Activated CD4-positive, alpha-beta T cell treated with anti-CD3 and anti-CD28 coated beads for 36 hours (primary cell): ENCODE measurements at regions not wholly inside any gene's neighbourhood (a gene's known extent, or its start where the extent isn't known, plus 50 kb on each side); places are given as distances from the start of the nearest gene placed in this dataset.

Experiments
- ATAC-seq: fragments of 200-7000 bp; cut with Tn5 transposase; one replicate; pipeline ENCODE4 v1.10.0; 2021; ENCODE audit warnings: mild to moderate bottlenecking, moderate library complexity
- CTCF ChIA-PET: fragments of 350-600 bp; sonication (Branson Sonifier 250); formaldehyde crosslinking; loops from one replicate; lab custom pipeline; 2021; ENCODE audit warnings: antibody characterized with exemption; lab: Charles Lee
- POLR2A ChIA-PET: fragments of 350-600 bp; sonication (Branson Sonifier 250); formaldehyde crosslinking; loops from one replicate; lab custom pipeline; 2021; ENCODE audit warnings: antibody characterized with exemption, inconsistent platforms; lab: Charles Lee
- DNase-seq: peaks from one replicate; pipeline ENCODE4 v3.0.0-alpha.2; 2020
- H3K27ac Mint-ChIP-seq: one replicate; pipeline ENCODE4 v1.8.0; 2021; ENCODE audit warnings: mixed read lengths
- H3K27me3 Mint-ChIP-seq: one replicate; pipeline ENCODE4 v1.8.0; 2021; ENCODE audit warnings: mixed read lengths
- H3K36me3 Mint-ChIP-seq: one replicate; pipeline ENCODE4 v1.8.0; 2021; ENCODE audit warnings: low read depth, mixed read lengths
- H3K4me1 Mint-ChIP-seq: one replicate; pipeline ENCODE4 v1.8.0; 2021; ENCODE audit warnings: mixed read lengths
- H3K4me3 Mint-ChIP-seq: one replicate; pipeline ENCODE4 v1.8.0; 2021; ENCODE audit warnings: mild to moderate bottlenecking, moderate library complexity, mixed read lengths
- H3K9me3 Mint-ChIP-seq: one replicate; pipeline ENCODE4 v1.8.0; 2021; ENCODE audit warnings: low read depth, mixed read lengths
- intact Hi-C, 2 experiments: fragments of 100-400 bp; cut with DNase I in 1 of 2; cut with micrococcal nuclease in 1 of 2; formaldehyde crosslinking; loops; one replicate each; pipeline versions ENCODE4 v1.14.2 to v1.15.1; 2022 to 2024; cut with DNase I, micrococcal nuclease

GRCh38 chr2:20557226-20557625 is 93.7 kb downstream of the HS1BP3 start:
- CTCF ChIA-PET, result interaction anchor here (0.5 to 0.7 kb wide), 2 partner anchors 104 to 180 kb away, joined by 3 to 4 read pairs; no protein-coding TSS in a partner anchor
- Mint-ChIP-seq H3K9me3 (no peaks in the 10 kb centered on the region), H3K27me3 (peaks cover 2% of the 10 kb centered on the region), H3K36me3 (no peaks in the 10 kb centered on the region), H3K4me3 (no peak overlapping the region), H3K27ac (no peak overlapping the region), H3K4me1 (no peaks in the 10 kb centered on the region)
- DNase-seq (no peak), ATAC-seq (no peak)
- intact Hi-C loops, result no loop called here
- POLR2A ChIA-PET, result no interaction called here

- no peaks in the 10 kb centered on the region for H3K36me3 Mint-ChIP-seq
- DNase-seq (no peak), ATAC-seq (no peak)
- intact Hi-C loops, result no loop called here
- H3K4me1 Mint-ChIP-seq, result no peaks in the 10 kb centered on the region
- H3K9me3 Mint-ChIP-seq, result no peaks in the 10 kb centered on the region
- no peak overlapping the region for H3K27ac Mint-ChIP-seq
- H3K27me3 Mint-ChIP-seq, result peaks cover 2% of the 10 kb centered on the region
- H3K4me3 Mint-ChIP-seq, result no peak overlapping the region
- ChIA-PET POLR2A (no interaction called here), CTCF (interaction anchor here (0.5 to 0.7 kb wide), 2 partner anchors 105 to 180 kb away, joined by 3 to 4 read pairs; no protein-coding TSS in a partner anchor)
Observed at GRCh38 chr2:20557635-20558034, 93.3 kb downstream of the HS1BP3 start.

GRCh38 chr2:20558391-20559150 is 92.3 kb downstream of the HS1BP3 start:
- no peak overlapping the region for H3K4me3 Mint-ChIP-seq

GRCh38 chr2:20559277-20559676 is 91.6 kb downstream of the HS1BP3 start:
- DNase-seq (no peak), ATAC-seq (no peak)
- intact Hi-C loops, result no loop called here
- no peak overlapping the region for H3K27ac Mint-ChIP-seq
- H3K27me3 Mint-ChIP-seq, result peaks cover 2% of the 10 kb centered on the region
- H3K4me3 Mint-ChIP-seq, result no peak overlapping the region
- no peaks in the 10 kb centered on the region for H3K36me3 Mint-ChIP-seq
- ChIA-PET CTCF (interaction anchor here (0.6 kb wide), 1 partner anchor 604 kb away, joined by 7 read pairs; no protein-coding TSS in a partner anchor), POLR2A (no interaction called here)
- no peaks in the 10 kb centered on the region for H3K4me1 Mint-ChIP-seq
- H3K9me3 Mint-ChIP-seq, result no peaks in the 10 kb centered on the region

More at GRCh38 chr2:20558391-20559150, 92.3 kb downstream of the HS1BP3 start:
- no peaks in the 10 kb centered on the region for H3K36me3 Mint-ChIP-seq
- intact Hi-C loops, result no loop called here
- no peaks in the 10 kb centered on the region for H3K9me3 Mint-ChIP-seq
- H3K4me1 Mint-ChIP-seq, result no peaks in the 10 kb centered on the region
- ATAC-seq (no peak), DNase-seq (no peak)
- ChIA-PET CTCF (interaction anchor here (0.6 kb wide), 1 partner anchor 603 kb away, joined by 7 read pairs; no protein-coding TSS in a partner anchor), POLR2A (no interaction called here)
- H3K27ac Mint-ChIP-seq, result no peak overlapping the region
- H3K27me3 Mint-ChIP-seq, result peaks cover 2% of the 10 kb centered on the region

- intact Hi-C loops, result no loop called here
- H3K27ac Mint-ChIP-seq, result no peak overlapping the region
- ChIA-PET POLR2A (no interaction called here), CTCF (no interaction called here)
- no peaks in the 10 kb centered on the region for H3K36me3 Mint-ChIP-seq
- H3K4me3 Mint-ChIP-seq, result no peak overlapping the region
- ATAC-seq (no peak), DNase-seq (no peak)
- H3K27me3 Mint-ChIP-seq, result peaks cover 2% of the 10 kb centered on the region
- H3K9me3 Mint-ChIP-seq, result no peaks in the 10 kb centered on the region
- H3K4me1 Mint-ChIP-seq, result no peaks in the 10 kb centered on the region
Observed at GRCh38 chr2:20560011-20560410, 90.9 kb downstream of the HS1BP3 start.

- Mint-ChIP-seq H3K27me3 (peaks cover 5% of the 10 kb centered on the region), H3K4me3 (no peak overlapping the region), H3K36me3 (no peaks in the 10 kb centered on the region), H3K27ac (no peak overlapping the region), H3K4me1 (no peaks in the 10 kb centered on the region), H3K9me3 (no peaks in the 10 kb centered on the region)
- ATAC-seq, result no peak
- ChIA-PET CTCF (interaction anchor here (1.4 to 2.2 kb wide), 2 partner anchors 15 to 90 kb away, joined by 3 to 6 read pairs; partner anchors contain the start of gene HS1BP3), POLR2A (no interaction called here)
- DNase-seq, result no peak
- intact Hi-C loops, result no loop called here
Observed at GRCh38 chr2:20560891-20561636, 89.8 kb downstream of the HS1BP3 start.

GRCh38 chr2:20561637-20562454 is 89.1 kb downstream of the HS1BP3 start:
- DNase-seq, result no peak
- ChIA-PET POLR2A (no interaction called here), CTCF (interaction anchor here (1.4 to 2.2 kb wide), 3 partner anchors 14 to 89 kb away, joined by 3 to 6 read pairs (median 3); partner anchors contain the start of gene HS1BP3)
- Mint-ChIP-seq H3K27me3 (peaks cover 5% of the 10 kb centered on the region), H3K4me3 (no peak overlapping the region), H3K9me3 (no peaks in the 10 kb centered on the region), H3K4me1 (no peaks in the 10 kb centered on the region), H3K36me3 (no peaks in the 10 kb centered on the region), H3K27ac (no peak overlapping the region)
- intact Hi-C loops, result no loop called here
- no peak for ATAC-seq

GRCh38 chr2:20562540-20563225 is 88.2 kb downstream of the HS1BP3 start:
- Mint-ChIP-seq H3K9me3 (no peaks in the 10 kb centered on the region), H3K36me3 (no peaks in the 10 kb centered on the region), H3K27me3 (peaks cover 3% of the 10 kb centered on the region), H3K27ac (no peak overlapping the region), H3K4me1 (no peaks in the 10 kb centered on the region), H3K4me3 (no peak overlapping the region)
- ChIA-PET CTCF (interaction anchor here (1.5 to 2.2 kb wide), 2 partner anchors 13 to 66 kb away, joined by 3 to 6 read pairs; no protein-coding TSS in a partner anchor), POLR2A (no interaction called here)
- no peak for DNase-seq
- intact Hi-C loops, result no loop called here
- ATAC-seq, result no peak

GRCh38 chr2:20563251-20563650 is 87.6 kb downstream of the HS1BP3 start:
- intact Hi-C loops, result no loop called here
- ChIA-PET CTCF (interaction anchor here (1.5 to 2.2 kb wide), 2 partner anchors 12 to 66 kb away, joined by 3 to 6 read pairs; no protein-coding TSS in a partner anchor), POLR2A (no interaction called here)
- no peak for ATAC-seq
- Mint-ChIP-seq H3K27me3 (peaks cover 3% of the 10 kb centered on the region), H3K36me3 (no peaks in the 10 kb centered on the region), H3K4me3 (no peak overlapping the region), H3K9me3 (no peaks in the 10 kb centered on the region), H3K27ac (no peak overlapping the region), H3K4me1 (no peaks in the 10 kb centered on the region)
- DNase-seq, result no peak

GRCh38 chr2:20563833-20564232 is 87.1 kb downstream of the HS1BP3 start:
- Mint-ChIP-seq H3K4me3 (no peak overlapping the region), H3K9me3 (no peaks in the 10 kb centered on the region), H3K36me3 (no peaks in the 10 kb centered on the region), H3K4me1 (no peaks in the 10 kb centered on the region), H3K27me3 (peaks cover 3% of the 10 kb centered on the region), H3K27ac (no peak overlapping the region)
- DNase-seq, result no peak
- intact Hi-C loops, result no loop called here
- CTCF ChIA-PET, result no interaction called here
- ATAC-seq, result no peak
- POLR2A ChIA-PET, result no interaction called here
